Tibial nerve (tissue), 3 donors: ENCODE measurements at regions not wholly inside any gene's neighbourhood (a gene's known extent, or its start where the extent isn't known, plus 50 kb on each side); places are given as distances from the start of the nearest gene placed in this dataset.

Experiments used
- CTCF ChIP-seq, 5 experiments: fragments of 200-600 bp in 3 of 5; fragments of 450-650 bp in 2 of 5; sonication (generic) in 3 of 5; IDR thresholded peaks; one replicate each; pipeline ENCODE4 v1.5.1; 2016 to 2019; ENCODE audit warnings: antibody characterized with exemption in 5 of 5, mild to moderate bottlenecking in 3 of 5, moderate library complexity in 2 of 5
- POLR2A ChIP-seq, 2 donors: fragments of 450-650 bp; IDR thresholded peaks; one replicate each; pipeline ENCODE4 v1.6.1; 2017; ENCODE audit warnings: antibody characterized with exemption in 2 of 2, mild to moderate bottlenecking in 2 of 2, moderate library complexity in 2 of 2

- TF ChIP-seq CTCF (IDR thresholded peaks at IDR 0.05) = no peak
- no peak for TF ChIP-seq POLR2A (IDR thresholded peaks at IDR 0.05)
These were observed 114.9 kb upstream of the SORCS3 start for GRCh38 chr10:104526188-104526587.
